HEK293 (cell line): ENCODE measurements at regions not wholly inside any gene's neighbourhood (a gene's known extent, or its start where the extent isn't known, plus 50 kb on each side); places are given as distances from the start of the nearest gene placed in this dataset.

Experiments
- ZBTB17 ChIP-seq: fragments of 450-650 bp; formaldehyde crosslinking; IDR thresholded peaks from 2 replicates; pipeline ENCODE4 v1.5.1; 2016; ENCODE audit warnings: missing biosample characterization, missing genetic modification characterization
- ZBTB7A ChIP-seq: fragments of 450-650 bp; formaldehyde crosslinking; IDR thresholded peaks from 2 replicates; pipeline ENCODE4 v1.5.1; 2016; ENCODE audit warnings: low read depth, missing biosample characterization, missing genetic modification characterization
- ZNF174 ChIP-seq: fragments of 450-650 bp; formaldehyde crosslinking; IDR thresholded peaks from 2 replicates; pipeline ENCODE4 v1.5.0; 2017; ENCODE audit warnings: missing biosample characterization, mild to moderate bottlenecking, missing genetic modification characterization
- ZNF184 ChIP-seq: fragments of 450-650 bp; IDR thresholded peaks from 2 replicates; pipeline ENCODE4 v1.5.1; 2018; ENCODE audit warnings: missing biosample characterization, mild to moderate bottlenecking, missing genetic modification characterization
- ZNF274 ChIP-seq, 2 experiments: fragments of 200-500 bp in 1 of 2; fragments of 450-650 bp in 1 of 2; sonication (Bioruptor generic) in 1 of 2; formaldehyde crosslinking in 1 of 2; IDR thresholded peaks; 2 replicates each; pipeline versions ENCODE4 v1.5.1 to v1.6.1; 2014 to 2016; ENCODE audit warnings: borderline replicate concordance in 1 of 2, inconsistent platforms in 1 of 2, low read length in 1 of 2, missing biosample characterization in 1 of 2, missing genetic modification characterization in 1 of 2
- ZNF416 ChIP-seq: fragments of 450-650 bp; formaldehyde crosslinking; IDR thresholded peaks from 2 replicates; pipeline ENCODE4 v1.5.1; 2016; ENCODE audit warnings: missing biosample characterization, missing genetic modification characterization
- ZNF501 ChIP-seq: fragments of 450-650 bp; formaldehyde crosslinking; IDR thresholded peaks from 2 replicates; pipeline ENCODE4 v1.5.1; 2016; ENCODE audit warnings: missing biosample characterization, missing genetic modification characterization
- ZNF514 ChIP-seq: fragments of 450-650 bp; formaldehyde crosslinking; IDR thresholded peaks from 2 replicates; pipeline ENCODE4 v1.5.1; 2016; ENCODE audit warnings: missing biosample characterization, missing genetic modification characterization
- ZNF521 ChIP-seq: fragments of 450-650 bp; formaldehyde crosslinking; IDR thresholded peaks from 2 replicates; pipeline ENCODE4 v1.5.1; 2017; ENCODE audit warnings: missing biosample characterization, mild to moderate bottlenecking, missing genetic modification characterization
- TF ChIP-seq, protein P1 (sequence below): fragments of 450-650 bp; formaldehyde crosslinking; IDR thresholded peaks from 2 replicates; pipeline ENCODE4 v1.5.1; 2016; ENCODE audit warnings: missing biosample characterization, missing genetic modification characterization
- TF ChIP-seq, protein P2 (sequence below): fragments of 450-650 bp; formaldehyde crosslinking; conservative IDR thresholded peaks from 2 replicates; pipeline ENCODE4 v1.5.1; 2016; ENCODE audit warnings: low read depth, missing biosample characterization, missing genetic modification characterization
- TF ChIP-seq, protein P3 (sequence below): fragments of 450-650 bp; formaldehyde crosslinking; IDR thresholded peaks from 2 replicates; pipeline ENCODE4 v1.5.1; 2016; ENCODE audit warnings: missing biosample characterization, missing genetic modification characterization

DNA sequence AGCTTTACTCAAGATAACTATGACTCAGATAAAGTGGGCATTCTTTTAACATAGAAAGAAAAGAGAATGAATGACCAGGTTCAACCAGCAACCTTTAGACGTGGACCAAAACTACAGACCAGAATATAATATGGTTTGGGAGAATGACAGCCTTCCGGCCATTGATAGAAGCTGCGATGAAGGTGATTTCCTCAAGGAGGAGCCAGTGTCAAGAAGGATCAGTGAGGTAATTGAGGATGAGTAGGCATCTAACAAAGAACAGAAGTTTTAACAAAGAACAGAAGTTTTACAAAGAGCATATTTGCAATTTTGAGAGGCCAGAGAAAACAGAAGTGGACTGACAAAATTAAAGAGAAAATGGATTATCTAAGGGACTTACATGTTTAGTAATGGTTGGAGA, 289.0 kb upstream of the AGTR1 start:
- no peak for TF ChIP-seq ZNF521 (tag by site-specific recombination)
- TF ChIP-seq, protein P1, sequence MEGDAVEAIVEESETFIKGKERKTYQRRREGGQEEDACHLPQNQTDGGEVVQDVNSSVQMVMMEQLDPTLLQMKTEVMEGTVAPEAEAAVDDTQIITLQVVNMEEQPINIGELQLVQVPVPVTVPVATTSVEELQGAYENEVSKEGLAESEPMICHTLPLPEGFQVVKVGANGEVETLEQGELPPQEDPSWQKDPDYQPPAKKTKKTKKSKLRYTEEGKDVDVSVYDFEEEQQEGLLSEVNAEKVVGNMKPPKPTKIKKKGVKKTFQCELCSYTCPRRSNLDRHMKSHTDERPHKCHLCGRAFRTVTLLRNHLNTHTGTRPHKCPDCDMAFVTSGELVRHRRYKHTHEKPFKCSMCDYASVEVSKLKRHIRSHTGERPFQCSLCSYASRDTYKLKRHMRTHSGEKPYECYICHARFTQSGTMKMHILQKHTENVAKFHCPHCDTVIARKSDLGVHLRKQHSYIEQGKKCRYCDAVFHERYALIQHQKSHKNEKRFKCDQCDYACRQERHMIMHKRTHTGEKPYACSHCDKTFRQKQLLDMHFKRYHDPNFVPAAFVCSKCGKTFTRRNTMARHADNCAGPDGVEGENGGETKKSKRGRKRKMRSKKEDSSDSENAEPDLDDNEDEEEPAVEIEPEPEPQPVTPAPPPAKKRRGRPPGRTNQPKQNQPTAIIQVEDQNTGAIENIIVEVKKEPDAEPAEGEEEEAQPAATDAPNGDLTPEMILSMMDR (tag by site-specific recombination): no peak
- TF ChIP-seq ZNF501 (tag by site-specific recombination): no peak
- TF ChIP-seq, protein P2, sequence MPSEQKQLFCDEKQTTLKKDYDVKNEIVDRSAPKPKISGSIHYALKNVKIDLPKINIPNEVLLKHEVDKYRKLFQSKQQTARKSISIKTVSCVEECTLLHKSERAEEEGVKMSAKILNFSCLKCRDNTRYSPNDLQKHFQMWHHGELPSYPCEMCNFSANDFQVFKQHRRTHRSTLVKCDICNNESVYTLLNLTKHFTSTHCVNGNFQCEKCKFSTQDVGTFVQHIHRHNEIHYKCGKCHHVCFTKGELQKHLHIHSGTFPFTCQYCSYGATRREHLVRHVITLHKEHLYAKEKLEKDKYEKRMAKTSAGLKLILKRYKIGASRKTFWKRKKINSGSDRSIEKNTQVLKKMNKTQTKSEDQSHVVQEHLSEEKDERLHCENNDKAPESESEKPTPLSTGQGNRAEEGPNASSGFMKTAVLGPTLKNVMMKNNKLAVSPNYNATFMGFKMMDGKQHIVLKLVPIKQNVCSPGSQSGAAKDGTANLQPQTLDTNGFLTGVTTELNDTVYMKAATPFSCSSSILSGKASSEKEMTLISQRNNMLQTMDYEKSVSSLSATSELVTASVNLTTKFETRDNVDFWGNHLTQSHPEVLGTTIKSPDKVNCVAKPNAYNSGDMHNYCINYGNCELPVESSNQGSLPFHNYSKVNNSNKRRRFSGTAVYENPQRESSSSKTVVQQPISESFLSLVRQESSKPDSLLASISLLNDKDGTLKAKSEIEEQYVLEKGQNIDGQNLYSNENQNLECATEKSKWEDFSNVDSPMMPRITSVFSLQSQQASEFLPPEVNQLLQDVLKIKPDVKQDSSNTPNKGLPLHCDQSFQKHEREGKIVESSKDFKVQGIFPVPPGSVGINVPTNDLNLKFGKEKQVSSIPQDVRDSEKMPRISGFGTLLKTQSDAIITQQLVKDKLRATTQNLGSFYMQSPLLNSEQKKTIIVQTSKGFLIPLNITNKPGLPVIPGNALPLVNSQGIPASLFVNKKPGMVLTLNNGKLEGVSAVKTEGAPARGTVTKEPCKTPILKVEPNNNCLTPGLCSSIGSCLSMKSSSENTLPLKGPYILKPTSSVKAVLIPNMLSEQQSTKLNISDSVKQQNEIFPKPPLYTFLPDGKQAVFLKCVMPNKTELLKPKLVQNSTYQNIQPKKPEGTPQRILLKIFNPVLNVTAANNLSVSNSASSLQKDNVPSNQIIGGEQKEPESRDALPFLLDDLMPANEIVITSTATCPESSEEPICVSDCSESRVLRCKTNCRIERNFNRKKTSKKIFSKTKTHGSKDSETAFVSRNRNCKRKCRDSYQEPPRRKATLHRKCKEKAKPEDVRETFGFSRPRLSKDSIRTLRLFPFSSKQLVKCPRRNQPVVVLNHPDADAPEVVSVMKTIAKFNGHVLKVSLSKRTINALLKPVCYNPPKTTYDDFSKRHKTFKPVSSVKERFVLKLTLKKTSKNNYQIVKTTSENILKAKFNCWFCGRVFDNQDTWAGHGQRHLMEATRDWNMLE (tag by site-specific recombination): no peak
- TF ChIP-seq, protein P3, sequence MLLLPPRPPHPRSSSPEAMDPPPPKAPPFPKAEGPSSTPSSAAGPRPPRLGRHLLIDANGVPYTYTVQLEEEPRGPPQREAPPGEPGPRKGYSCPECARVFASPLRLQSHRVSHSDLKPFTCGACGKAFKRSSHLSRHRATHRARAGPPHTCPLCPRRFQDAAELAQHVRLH (tag by site-specific recombination): no peak
- no peak for TF ChIP-seq ZBTB17 (tag by site-specific recombination)
- TF ChIP-seq ZBTB7A (tag by site-specific recombination): no peak
- TF ChIP-seq ZNF416: no peak
- no peak for TF ChIP-seq ZNF184
- TF ChIP-seq ZNF274 (IDR thresholded peaks at IDR 0.05; ENCODE audit: low read length): no peak
- TF ChIP-seq ZNF274 (tag by site-specific recombination; IDR thresholded peaks at IDR 0.05; ENCODE audit: borderline replicate concordance): no peak
- no peak for TF ChIP-seq ZNF514 (tag by site-specific recombination)
- no peak for TF ChIP-seq ZNF174 (tag by site-specific recombination)
